Caco-2 (cell line): ENCODE measurements at regions not wholly inside any gene's neighbourhood (a gene's known extent, or its start where the extent isn't known, plus 50 kb on each side); places are given as distances from the start of the nearest gene placed in this dataset.

Source experiments
- BruUV-seq: library from RNA; stranded (reverse); fragments of 400-500 nt; replicated peaks from 2 replicates; lab custom pipeline; 2021; lab: Mats Ljungman, UMichigan
- CTCF ChIA-PET: fragments of 300-600 bp; sonication (Branson Sonifier 250); formaldehyde crosslinking; loops from one replicate; lab custom pipeline; 2022; ENCODE audit warnings: antibody characterized with exemption; lab: Charles Lee
- POLR2A ChIA-PET: fragments of 300-600 bp; sonication (Branson Sonifier 250); formaldehyde crosslinking; loops from one replicate; lab custom pipeline; 2022; ENCODE audit warnings: antibody characterized with exemption; lab: Charles Lee
- DNase-seq, 2 experiments: peaks; one replicate each; pipeline versions ENCODE4 v3.0.0 to v3.0.0-alpha.2; 2020 to 2022
- H3K27me3 ChIP-seq: replicated peaks from 2 replicates; pipeline ENCODE4 v1.6.0; 2011; ENCODE audit warnings: low read length; ENCODE audit not compliant: control insufficient read depth, insufficient read depth
- H3K36me3 ChIP-seq: 2 replicates; pipeline ENCODE4 v1.5.1; 2011; ENCODE audit warnings: low read length; ENCODE audit not compliant: control insufficient read depth, insufficient read depth
- H3K4me1 ChIP-seq: fragments of 250-450 bp; sonication (Bioruptor Pico); 2 replicates; pipeline ENCODE4 v1.5.1; 2020; ENCODE audit warnings: mild to moderate bottlenecking
- H3K4me3 ChIP-seq: 2 replicates; pipeline ENCODE4 v1.5.1; 2011; ENCODE audit warnings: low read depth, mild to moderate bottlenecking, control low read depth, low read length
- H3K9me3 ChIP-seq: fragments of 250-450 bp; sonication (Bioruptor Pico); 2 replicates; pipeline ENCODE4 v1.5.1; 2020; ENCODE audit warnings: mild to moderate bottlenecking, moderate library complexity
- H3K27ac Mint-ChIP-seq: one replicate; pipeline ENCODE4 v1.8.0; 2022; ENCODE audit warnings: mixed read lengths; ENCODE audit not compliant: unreplicated experiment
- H3K27me3 Mint-ChIP-seq: one replicate; pipeline ENCODE4 v1.8.0; 2022; ENCODE audit warnings: mixed read lengths; ENCODE audit not compliant: insufficient read depth, unreplicated experiment
- H3K36me3 Mint-ChIP-seq: one replicate; pipeline ENCODE4 v1.8.0; 2022; ENCODE audit warnings: mild to moderate bottlenecking, mixed read lengths; ENCODE audit not compliant: insufficient read depth, unreplicated experiment
- H3K4me1 Mint-ChIP-seq: one replicate; pipeline ENCODE4 v1.8.0; 2022; ENCODE audit warnings: low read depth, mixed read lengths; ENCODE audit not compliant: unreplicated experiment
- H3K4me3 Mint-ChIP-seq: one replicate; pipeline ENCODE4 v1.8.0; 2022; ENCODE audit warnings: mild to moderate bottlenecking, moderate library complexity, mixed read lengths; ENCODE audit not compliant: unreplicated experiment
- H3K9me3 Mint-ChIP-seq: one replicate; pipeline ENCODE4 v1.8.0; 2022; ENCODE audit warnings: mixed read lengths; ENCODE audit not compliant: unreplicated experiment
- intact Hi-C: fragments of 100-400 bp; cut with micrococcal nuclease; formaldehyde crosslinking; loops from one replicate; pipeline ENCODE4 v1.10.0; 2022; ENCODE audit not compliant: unreplicated experiment
- TF ChIP-seq, protein P1 (sequence below), 2 experiments: fragments of 200-600 bp in 1 of 2; IDR thresholded peaks; 1 replicate in 1 of 2; 2 replicates in 1 of 2; pipeline versions ENCODE4 v1.5.1 to v1.8.0; 2011 to 2022; ENCODE audit warnings: antibody characterized with exemption in 1 of 2, control low read depth in 1 of 2, inconsistent platforms in 1 of 2, low read depth in 1 of 2, low read length in 1 of 2, mild to moderate bottlenecking in 1 of 2, moderate library complexity in 1 of 2; ENCODE audit not compliant: insufficient read depth in 1 of 2, severe bottlenecking in 1 of 2, unreplicated experiment in 1 of 2

DNA sequence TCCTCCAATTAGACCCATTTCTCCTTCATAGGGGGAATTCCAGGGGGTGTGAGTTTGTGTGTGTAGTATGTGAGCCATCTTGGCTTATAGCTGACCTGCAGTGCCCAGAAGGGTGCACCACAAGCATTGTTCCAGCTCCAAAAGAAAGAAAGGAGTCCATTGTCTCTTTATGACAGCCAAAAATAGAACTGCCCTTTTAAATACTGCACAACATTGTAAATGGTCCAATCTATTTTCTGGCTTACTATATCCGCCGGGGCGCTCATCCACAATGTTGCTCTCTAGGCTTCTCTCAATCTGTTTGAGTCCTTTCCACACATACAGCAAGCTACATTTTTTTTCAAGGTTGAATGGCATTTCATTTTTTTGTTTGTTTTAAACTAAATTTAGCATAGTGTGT is 517.5 kb downstream of the STK39 start:
- Mint-ChIP-seq H3K4me3 (no peak overlapping the region), H3K9me3 (no peaks in the 10 kb centered on the region)
- POLR2A ChIA-PET: no interaction called here

DNA sequence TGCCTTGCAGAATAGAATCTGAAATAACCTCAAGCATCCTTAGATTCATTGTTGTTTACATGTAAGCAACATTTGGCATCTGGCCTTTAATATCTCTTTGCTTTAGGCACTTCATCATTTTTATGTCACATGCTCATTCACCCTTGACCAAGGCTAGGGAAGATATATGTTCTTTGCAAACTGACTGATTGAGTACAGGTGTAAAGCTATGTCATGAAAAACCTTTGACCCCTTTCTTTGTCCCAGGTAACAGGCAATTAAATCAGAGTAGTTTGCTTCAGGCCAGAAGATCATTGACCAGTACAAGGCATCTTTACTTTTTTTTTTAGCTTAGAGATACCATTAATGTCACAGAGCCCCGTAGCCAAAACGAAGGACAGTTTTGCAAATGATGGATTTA is 520.6 kb downstream of the STK39 start:
- no peaks in the 10 kb centered on the region for H3K9me3 Mint-ChIP-seq
- ChIA-PET POLR2A (no interaction called here), CTCF (no interaction called here)
- no peaks in the 10 kb centered on the region for H3K27me3 ChIP-seq
- no peaks in the 10 kb centered on the region for H3K4me1 Mint-ChIP-seq
- DNase-seq: no peak
- no peak overlapping the region for H3K27ac Mint-ChIP-seq
- intact Hi-C loops: no loop called here
- no peak overlapping the region for H3K4me3 ChIP-seq
- no peak overlapping the region for H3K4me3 Mint-ChIP-seq
- TF ChIP-seq, protein P1, sequence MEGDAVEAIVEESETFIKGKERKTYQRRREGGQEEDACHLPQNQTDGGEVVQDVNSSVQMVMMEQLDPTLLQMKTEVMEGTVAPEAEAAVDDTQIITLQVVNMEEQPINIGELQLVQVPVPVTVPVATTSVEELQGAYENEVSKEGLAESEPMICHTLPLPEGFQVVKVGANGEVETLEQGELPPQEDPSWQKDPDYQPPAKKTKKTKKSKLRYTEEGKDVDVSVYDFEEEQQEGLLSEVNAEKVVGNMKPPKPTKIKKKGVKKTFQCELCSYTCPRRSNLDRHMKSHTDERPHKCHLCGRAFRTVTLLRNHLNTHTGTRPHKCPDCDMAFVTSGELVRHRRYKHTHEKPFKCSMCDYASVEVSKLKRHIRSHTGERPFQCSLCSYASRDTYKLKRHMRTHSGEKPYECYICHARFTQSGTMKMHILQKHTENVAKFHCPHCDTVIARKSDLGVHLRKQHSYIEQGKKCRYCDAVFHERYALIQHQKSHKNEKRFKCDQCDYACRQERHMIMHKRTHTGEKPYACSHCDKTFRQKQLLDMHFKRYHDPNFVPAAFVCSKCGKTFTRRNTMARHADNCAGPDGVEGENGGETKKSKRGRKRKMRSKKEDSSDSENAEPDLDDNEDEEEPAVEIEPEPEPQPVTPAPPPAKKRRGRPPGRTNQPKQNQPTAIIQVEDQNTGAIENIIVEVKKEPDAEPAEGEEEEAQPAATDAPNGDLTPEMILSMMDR (IDR thresholded peaks at IDR 0.05; ENCODE audit: insufficient read depth in 1 of 2, low read depth in 1 of 2, low read length in 1 of 2, severe bottlenecking in 1 of 2, unreplicated experiment in 1 of 2): no peak
- H3K27me3 Mint-ChIP-seq: no peaks in the 10 kb centered on the region
- H3K9me3 ChIP-seq: no peaks in the 10 kb centered on the region
- no peaks in the 10 kb centered on the region for H3K36me3 ChIP-seq
- no peaks in the 10 kb centered on the region for H3K4me1 ChIP-seq
- BruUV-seq: no TSS peak
- no peaks in the 10 kb centered on the region for H3K36me3 Mint-ChIP-seq

More for the DNA sequence above, 517.5 kb downstream of the STK39 start:
- Histone ChIP-seq H3K4me3 (no peak overlapping the region), H3K9me3 (no peaks in the 10 kb centered on the region), H3K36me3 (no peaks in the 10 kb centered on the region), H3K4me1 (no peaks in the 10 kb centered on the region), H3K27me3 (no peaks in the 10 kb centered on the region)
- TF ChIP-seq, protein P1 (IDR thresholded peaks at IDR 0.05; ENCODE audit: insufficient read depth in 1 of 2, low read depth in 1 of 2, low read length in 1 of 2, severe bottlenecking in 1 of 2, unreplicated experiment in 1 of 2): no peak
- intact Hi-C loops: no loop called here
- Mint-ChIP-seq H3K36me3 (no peaks in the 10 kb centered on the region), H3K27me3 (peaks cover 3% of the 10 kb centered on the region), H3K27ac (no peak overlapping the region), H3K4me1 (no peaks in the 10 kb centered on the region)
- CTCF ChIA-PET: no interaction called here
- no TSS peak for BruUV-seq
- no peak for DNase-seq

DNA sequence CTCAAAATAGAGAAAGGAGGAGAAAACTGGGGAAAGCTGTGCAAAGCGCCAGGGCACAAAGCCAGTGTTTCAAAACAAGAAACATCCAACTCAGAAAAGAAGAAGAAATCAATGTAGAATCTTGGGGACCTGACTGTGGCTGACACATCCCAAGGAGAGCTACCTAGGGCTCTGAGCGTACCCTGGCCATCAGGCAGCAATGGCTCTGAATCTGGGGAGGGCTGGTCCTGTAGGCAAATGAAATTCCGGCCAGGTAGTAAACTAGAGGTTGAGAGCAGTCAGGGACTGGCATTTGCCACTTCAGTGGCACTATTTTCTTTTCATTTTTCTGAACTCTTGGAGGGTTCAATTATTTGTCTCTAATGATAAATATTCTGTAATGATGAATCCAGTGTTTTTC is 525.8 kb downstream of the STK39 start:
- H3K4me3 ChIP-seq: no peak overlapping the region
- Mint-ChIP-seq H3K4me1 (peaks cover 5% of the 10 kb centered on the region), H3K27me3 (peaks cover 6% of the 10 kb centered on the region), H3K36me3 (no peaks in the 10 kb centered on the region), H3K9me3 (no peaks in the 10 kb centered on the region), H3K4me3 (no peak overlapping the region), H3K27ac (no peak overlapping the region)
- BruUV-seq: no TSS peak
- no peaks in the 10 kb centered on the region for H3K9me3 ChIP-seq
- intact Hi-C loops: no loop called here
- no peaks in the 10 kb centered on the region for H3K27me3 ChIP-seq
- H3K36me3 ChIP-seq: no peaks in the 10 kb centered on the region
- ChIA-PET CTCF (no interaction called here), POLR2A (no interaction called here)
- no peak for DNase-seq
- TF ChIP-seq, protein P1 (IDR thresholded peaks at IDR 0.05; ENCODE audit: insufficient read depth in 1 of 2, low read depth in 1 of 2, low read length in 1 of 2, severe bottlenecking in 1 of 2, unreplicated experiment in 1 of 2): no peak
- H3K4me1 ChIP-seq: no peaks in the 10 kb centered on the region
